ENCODE measurements at regions not wholly inside any gene's neighbourhood (a gene's known extent, or its start where the extent isn't known, plus 50 kb on each side); places are given as distances from the start of the nearest gene placed in this dataset.

GRCh38 chr1:219365451-219365850 is 191.8 kb downstream of the LYPLAL1 start:
- Histone ChIP-seq H2AFZ (ENCODE audit: low read length) (no peak overlapping the region), H3K4me2 (ENCODE audit: low read length) (no peak overlapping the region), H3K36me3 (ENCODE audit: low read depth, low read length) (no peaks in the 10 kb centered on the region), H3K4me3 (ENCODE audit: low read length) (no peak overlapping the region), H3K79me2 (ENCODE audit: low read length) (no peaks in the 10 kb centered on the region), H3K4me1 (ENCODE audit: insufficient read depth, low read length) (peaks cover 6% of the 10 kb centered on the region; the same call in 1 of the 2 replicates), H3K9ac (ENCODE audit: low read length) (no peak overlapping the region), H3K9me2 (replicated peaks; ENCODE audit: low read length) (peaks cover 7% of the 10 kb centered on the region; the same call in 1 of the 2 replicates), H3K9me3 (ENCODE audit: low read length) (no peaks in the 10 kb centered on the region), H4K20me1 (ENCODE audit: low read length) (no peaks in the 10 kb centered on the region), H3K27me3 (ENCODE audit: low read length) (no peaks in the 10 kb centered on the region), H3K27ac (ENCODE audit: low read length) (no peak overlapping the region), H3F3A (ENCODE audit: low read length, unreplicated experiment) (no peaks in the 10 kb centered on the region)
- CTCF ChIA-PET, result no interaction called here
- TF ChIP-seq CTCF (conservative IDR thresholded peaks at IDR 0.05; ENCODE audit: low read depth, low read length) (no peak), EZH2 (IDR thresholded peaks at IDR 0.05; ENCODE audit: low read length, unreplicated experiment) (no peak), EZH2phosphoT487 (IDR thresholded peaks at IDR 0.05; ENCODE audit: borderline replicate concordance, low read length) (no peak)
- POLR2A ChIA-PET (ENCODE audit: unreplicated experiment), result no interaction called here
- DNase-seq, result no peak
- intact Hi-C loops (cut with micrococcal nuclease), result no loop called here
- no TSS peak for BruUV-seq (replicated peaks)
- ATAC-seq, result no peak

GRCh38 chr1:219362702-219363101 is 189.0 kb downstream of the LYPLAL1 start:
- intact Hi-C loops (cut with micrococcal nuclease), result no loop called here
- H3K79me2 ChIP-seq (ENCODE audit: low read length), result no peaks in the 10 kb centered on the region
- no peaks in the 10 kb centered on the region for H3K36me3 ChIP-seq (ENCODE audit: low read depth, low read length)
- H3K9me2 ChIP-seq (replicated peaks; ENCODE audit: low read length), result peaks cover 7% of the 10 kb centered on the region; the same call in 1 of the 2 replicates
- no TSS peak for BruUV-seq (replicated peaks)
- no peak overlapping the region for H3K4me2 ChIP-seq (ENCODE audit: low read length)
- CTCF ChIA-PET, result no interaction called here
- no peaks in the 10 kb centered on the region for H3K4me1 ChIP-seq (ENCODE audit: insufficient read depth, low read length)
- no peak for TF ChIP-seq CTCF (conservative IDR thresholded peaks at IDR 0.05; ENCODE audit: low read depth, low read length)
- no peak for TF ChIP-seq EZH2phosphoT487 (IDR thresholded peaks at IDR 0.05; ENCODE audit: borderline replicate concordance, low read length)
- TF ChIP-seq EZH2 (IDR thresholded peaks at IDR 0.05; ENCODE audit: low read length, unreplicated experiment), result no peak
- no peak overlapping the region for H3K4me3 ChIP-seq (ENCODE audit: low read length)
- no peak overlapping the region for H3K9ac ChIP-seq (ENCODE audit: low read length)
- no peak overlapping the region for H2AFZ ChIP-seq (ENCODE audit: low read length)
- POLR2A ChIA-PET (ENCODE audit: unreplicated experiment), result no interaction called here
- H3K9me3 ChIP-seq (ENCODE audit: low read length), result no peaks in the 10 kb centered on the region
- ATAC-seq, result no peak
- H3K27ac ChIP-seq (ENCODE audit: low read length), result no peak overlapping the region
- H3F3A ChIP-seq (ENCODE audit: low read length, unreplicated experiment), result no peaks in the 10 kb centered on the region
- no peaks in the 10 kb centered on the region for H4K20me1 ChIP-seq (ENCODE audit: low read length)
- DNase-seq, result no peak
- H3K27me3 ChIP-seq (ENCODE audit: low read length), result no peaks in the 10 kb centered on the region

- H2AFZ ChIP-seq (ENCODE audit: low read length), result no peak overlapping the region
- no peak for ATAC-seq
- no peak for DNase-seq
- H3F3A ChIP-seq (ENCODE audit: low read length, unreplicated experiment), result no peaks in the 10 kb centered on the region
- intact Hi-C loops (cut with micrococcal nuclease), result no loop called here
- no peaks in the 10 kb centered on the region for H3K79me2 ChIP-seq (ENCODE audit: low read length)
- CTCF ChIA-PET, result no interaction called here
- no peaks in the 10 kb centered on the region for H4K20me1 ChIP-seq (ENCODE audit: low read length)
- H3K36me3 ChIP-seq (ENCODE audit: low read depth, low read length), result no peaks in the 10 kb centered on the region
- no peak for TF ChIP-seq EZH2 (IDR thresholded peaks at IDR 0.05; ENCODE audit: low read length, unreplicated experiment)
- TF ChIP-seq CTCF (conservative IDR thresholded peaks at IDR 0.05; ENCODE audit: low read depth, low read length), result no peak
- no peak for TF ChIP-seq EZH2phosphoT487 (IDR thresholded peaks at IDR 0.05; ENCODE audit: borderline replicate concordance, low read length)
- H3K27ac ChIP-seq (ENCODE audit: low read length), result no peak overlapping the region
- no peaks in the 10 kb centered on the region for H3K9me3 ChIP-seq (ENCODE audit: low read length)
- H3K4me3 ChIP-seq (ENCODE audit: low read length), result no peak overlapping the region
- H3K9ac ChIP-seq (ENCODE audit: low read length), result no peak overlapping the region
- H3K9me2 ChIP-seq (replicated peaks; ENCODE audit: low read length), result no peaks in the 10 kb centered on the region; the same call in 1 of the 2 replicates
- no peaks in the 10 kb centered on the region for H3K27me3 ChIP-seq (ENCODE audit: low read length)
- BruUV-seq (replicated peaks), result no TSS peak
- POLR2A ChIA-PET (ENCODE audit: unreplicated experiment), result no interaction called here
- no peak overlapping the region for H3K4me2 ChIP-seq (ENCODE audit: low read length)
- H3K4me1 ChIP-seq (ENCODE audit: insufficient read depth, low read length), result no peaks in the 10 kb centered on the region
These were observed 185.4 kb downstream of the LYPLAL1 start for GRCh38 chr1:219359126-219359525.

Measured in PC-3 (cell line).